ENCODE measurements at regions not wholly inside any gene's neighbourhood (a gene's known extent, or its start where the extent isn't known, plus 50 kb on each side); places are given as distances from the start of the nearest gene placed in this dataset.

DNA sequence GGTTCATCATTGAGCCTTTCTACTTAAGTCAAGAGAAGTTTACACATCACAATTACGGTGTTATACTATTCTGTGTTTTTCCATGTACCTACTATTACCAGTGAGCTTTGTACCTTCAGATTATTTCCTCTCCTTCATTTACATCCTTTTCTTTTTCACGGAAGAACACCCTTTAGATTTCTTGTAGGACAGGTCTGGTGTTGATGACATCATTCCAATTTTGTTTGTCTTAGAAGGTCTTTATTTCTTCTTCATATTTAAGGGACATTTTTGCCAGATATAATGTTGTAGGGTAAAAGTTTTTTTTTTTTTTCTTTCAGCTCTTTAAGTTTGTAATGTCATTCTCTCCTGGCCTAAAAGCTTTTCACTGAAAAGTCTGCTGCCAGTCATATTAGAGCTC lies 637.1 kb upstream of the RIOK2 start:
- ChIA-PET CTCF (no interaction called here), POLR2A (no interaction called here)

DNA sequence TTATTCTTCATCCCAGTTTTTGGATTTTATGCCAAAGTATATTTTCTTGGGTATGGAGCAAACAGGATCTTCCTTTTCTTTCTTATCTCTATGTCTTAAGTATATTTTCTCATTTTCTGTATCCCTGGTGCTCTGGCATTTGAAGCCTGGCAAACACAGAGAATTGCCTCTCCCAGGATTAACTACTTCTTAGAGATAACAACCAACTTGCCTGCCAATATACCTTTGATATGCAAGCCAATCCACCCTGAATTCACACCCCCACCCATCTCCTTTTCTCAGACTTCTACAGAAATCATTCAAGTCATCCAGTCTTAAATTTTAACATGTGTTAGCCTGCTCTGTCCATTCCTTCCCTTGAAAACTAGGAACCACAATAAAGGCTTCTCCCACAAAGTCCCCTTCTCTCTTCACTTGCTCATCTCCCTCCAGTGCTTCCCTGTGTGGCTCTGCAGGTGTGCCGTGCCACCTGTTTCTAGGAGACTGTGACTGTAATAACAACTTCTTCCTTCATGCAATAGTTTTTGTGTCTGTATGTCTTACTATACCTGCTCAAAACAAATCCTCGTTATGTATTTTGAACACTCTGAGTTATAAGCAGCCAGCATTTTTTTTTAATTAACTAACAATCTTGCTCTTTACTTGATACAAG lies 649.7 kb upstream of the RIOK2 start:
- ChIA-PET CTCF (no interaction called here), POLR2A (no interaction called here)

DNA sequence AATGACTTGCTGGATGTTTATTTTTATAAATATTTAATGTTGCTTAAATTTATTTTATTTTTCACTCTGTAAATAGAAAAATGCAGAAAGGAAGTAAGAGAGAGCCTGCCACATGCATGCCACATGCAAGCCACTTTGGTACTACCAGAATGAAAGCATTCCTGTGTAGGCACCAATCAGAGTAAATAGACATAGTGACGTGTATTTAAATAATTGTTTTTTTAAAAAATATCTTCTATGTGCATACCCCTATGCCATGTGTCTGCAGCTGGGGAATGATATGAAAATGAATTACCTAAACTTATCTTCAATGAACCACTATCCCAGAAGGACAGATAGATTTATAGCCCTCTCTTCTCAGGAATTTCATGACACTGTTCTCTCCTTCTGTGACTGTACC lies 651.5 kb upstream of the RIOK2 start:
- POLR2A ChIA-PET = no interaction called here
- CTCF ChIA-PET = no interaction called here

- ChIA-PET POLR2A (no interaction called here), CTCF (no interaction called here)
These were observed 652.1 kb upstream of the RIOK2 start for GRCh38 chr5:97835112-97835511.

GRCh38 chr5:97836816-97837215 lies 653.8 kb upstream of the RIOK2 start:
- ChIA-PET CTCF (no interaction called here), POLR2A (no interaction called here)

DNA sequence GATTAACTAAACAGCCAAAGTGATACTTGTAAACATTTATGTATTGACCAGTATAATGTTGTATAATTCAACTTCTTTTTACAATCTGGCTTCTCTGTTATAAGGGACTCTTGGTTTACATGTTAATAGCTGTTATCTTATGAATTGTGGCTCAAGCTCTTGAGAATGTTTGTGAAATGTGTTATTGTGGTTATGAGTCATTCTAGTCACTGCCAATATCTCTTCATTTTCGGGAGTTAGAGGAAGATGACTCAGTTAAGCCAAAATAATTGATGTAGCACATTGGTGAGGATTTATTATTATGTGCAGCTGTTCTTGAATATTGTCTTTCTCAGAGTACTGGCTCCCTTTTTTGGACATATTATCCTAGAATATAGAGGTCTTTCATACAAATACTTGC lies 655.2 kb upstream of the RIOK2 start:
- ChIA-PET POLR2A (no interaction called here), CTCF (no interaction called here)

- CTCF ChIA-PET = no interaction called here
These were observed 656.5 kb upstream of the RIOK2 start for GRCh38 chr5:97839341-97840086.

GRCh38 chr5:97840643-97841042 lies 657.6 kb upstream of the RIOK2 start:
- ChIA-PET POLR2A (no interaction called here), CTCF (no interaction called here)

More at GRCh38 chr5:97839341-97840086, 656.5 kb upstream of the RIOK2 start:
- POLR2A ChIA-PET = no interaction called here

- CTCF ChIA-PET = no interaction called here
- POLR2A ChIA-PET = no interaction called here
These were observed 659.6 kb upstream of the RIOK2 start for GRCh38 chr5:97842687-97843086.

DNA sequence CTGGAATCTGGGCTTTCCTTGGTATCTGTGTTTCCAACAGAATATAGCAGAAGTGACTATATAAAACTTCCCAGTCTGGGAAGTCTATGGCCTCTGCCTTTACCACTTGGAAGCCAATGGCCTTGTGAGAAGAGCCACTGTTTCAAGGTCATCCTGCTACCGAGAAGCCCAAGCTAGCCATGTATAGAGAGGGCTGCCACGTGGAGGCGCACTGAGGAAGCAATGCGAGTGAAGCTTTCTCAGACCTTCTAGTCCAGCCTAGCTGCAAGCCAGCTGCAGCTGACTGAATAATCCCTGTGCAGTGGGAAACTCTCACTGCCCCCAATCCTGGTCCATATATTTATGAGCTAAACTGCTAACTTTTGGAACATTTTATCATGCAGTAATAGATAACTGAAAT lies 661.8 kb upstream of the RIOK2 start:
- ChIA-PET CTCF (no interaction called here), POLR2A (no interaction called here)

DNA sequence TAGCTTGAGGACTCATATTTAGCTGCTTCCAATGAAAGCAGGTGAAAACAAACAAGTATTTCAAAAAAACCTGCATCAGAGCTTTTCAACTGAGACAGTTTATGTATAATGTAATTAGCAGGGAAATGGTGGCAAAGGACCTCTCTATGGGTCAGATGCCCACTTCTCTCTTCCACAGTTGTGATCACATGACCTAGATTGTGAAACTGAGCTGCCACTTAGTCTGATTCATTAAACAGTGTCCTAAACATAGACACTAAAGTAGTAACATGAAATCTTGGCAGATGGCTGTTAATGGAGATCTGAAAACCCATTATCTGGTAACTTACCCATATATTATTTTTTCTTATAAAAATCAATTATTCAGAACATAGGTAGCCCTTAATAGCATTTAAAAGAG lies 663.6 kb upstream of the RIOK2 start:
- ChIA-PET POLR2A (no interaction called here), CTCF (no interaction called here)

DNA sequence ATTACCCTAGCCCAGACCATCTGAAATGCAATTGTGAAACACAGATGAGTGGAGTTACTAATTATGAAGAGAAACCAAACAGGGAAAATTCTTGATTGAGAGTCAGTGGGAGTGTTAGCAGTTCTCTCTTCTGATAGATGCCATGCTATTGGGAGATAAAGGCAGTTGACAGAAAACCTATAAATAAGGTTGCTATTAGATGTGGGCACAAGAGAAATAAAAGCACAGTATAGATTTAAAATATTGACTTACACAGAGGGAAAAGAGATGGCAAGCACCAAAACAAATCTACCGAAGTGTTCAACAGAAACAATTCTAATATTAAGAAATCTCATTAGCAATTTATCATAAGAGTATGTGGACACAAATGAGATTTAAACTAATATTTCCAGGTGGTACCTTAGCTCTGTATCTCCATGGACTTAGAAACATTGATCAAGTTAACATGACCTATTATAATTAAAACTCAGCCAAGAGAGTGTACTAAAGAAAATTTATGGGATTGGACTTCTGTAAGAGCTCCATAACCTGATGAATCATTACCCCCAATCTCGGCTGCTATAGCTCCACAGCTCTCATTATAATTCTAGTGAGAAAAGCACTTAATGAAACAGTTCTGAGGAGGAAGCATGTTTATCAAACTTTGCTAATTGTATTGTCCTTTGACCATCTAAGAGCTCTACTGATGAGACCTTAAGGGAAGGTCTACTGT lies 665.0 kb upstream of the RIOK2 start:
- POLR2A ChIA-PET = no interaction called here
- CTCF ChIA-PET = no interaction called here

GRCh38 chr5:97851036-97851435 lies 668.0 kb upstream of the RIOK2 start:
- ChIA-PET POLR2A (no interaction called here), CTCF (no interaction called here)

DNA sequence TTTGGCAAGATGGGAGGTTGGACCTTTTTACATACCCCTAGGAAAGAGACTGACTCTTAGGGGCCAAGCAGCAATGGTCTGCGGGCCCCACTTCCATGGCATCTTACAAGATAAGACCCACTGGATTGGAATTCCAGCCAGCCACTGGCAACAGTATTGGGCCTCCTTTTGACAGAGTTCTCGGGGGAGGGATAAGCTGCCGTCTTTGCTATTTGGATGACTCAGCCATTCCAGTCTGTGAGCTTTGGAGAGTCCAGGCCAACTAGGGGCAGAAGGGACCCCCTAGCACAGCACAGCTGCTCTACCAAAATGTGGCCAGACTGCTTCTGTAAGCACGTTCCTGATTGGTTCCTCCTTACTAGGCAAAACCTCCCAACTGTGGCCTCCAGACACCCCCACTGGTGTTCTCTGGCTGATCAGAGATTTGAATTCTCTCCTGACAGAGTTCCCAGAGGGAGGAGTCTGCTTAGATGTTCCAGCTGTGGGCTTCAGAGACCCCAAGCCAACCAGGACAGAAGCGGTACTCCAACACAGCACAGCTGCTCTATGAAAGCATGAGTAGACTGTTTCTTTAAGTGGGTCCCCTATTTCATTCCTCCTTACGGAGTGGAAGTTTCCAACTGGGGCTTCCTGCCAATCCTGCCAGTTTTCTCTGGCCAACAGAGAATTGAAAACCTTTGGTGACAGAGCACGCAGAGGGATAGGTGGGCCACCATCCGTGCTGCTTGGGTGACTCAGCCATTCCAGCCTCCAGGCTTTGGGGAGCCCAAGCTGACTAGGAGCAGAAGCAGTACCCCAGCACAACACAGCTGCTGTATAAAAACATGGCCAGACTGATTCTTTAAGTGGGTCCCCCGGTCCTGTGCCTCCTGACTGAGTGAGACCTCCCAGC lies 672.1 kb upstream of the RIOK2 start:
- ChIA-PET POLR2A (no interaction called here), CTCF (no interaction called here)

DNA sequence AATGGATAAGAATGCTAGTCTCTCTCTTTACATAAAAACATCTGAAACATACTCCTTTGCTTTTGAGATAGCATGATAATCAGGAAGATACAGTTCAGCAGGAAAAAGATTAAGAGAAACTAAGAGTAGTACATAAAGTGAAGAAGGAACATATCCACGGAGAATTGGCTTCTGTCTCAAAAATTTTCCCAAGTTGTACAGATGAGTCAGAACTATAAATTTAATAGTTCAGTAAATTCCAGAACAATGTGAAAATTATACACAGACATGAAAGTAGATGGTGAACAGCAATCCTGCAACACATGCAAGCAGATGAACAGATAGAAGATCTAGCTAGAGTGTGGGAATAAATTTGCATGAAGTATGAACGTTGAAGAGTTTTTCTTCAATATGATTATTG lies 691.4 kb upstream of the RIOK2 start:
- POLR2A ChIA-PET = no interaction called here
- CTCF ChIA-PET = no interaction called here

DNA sequence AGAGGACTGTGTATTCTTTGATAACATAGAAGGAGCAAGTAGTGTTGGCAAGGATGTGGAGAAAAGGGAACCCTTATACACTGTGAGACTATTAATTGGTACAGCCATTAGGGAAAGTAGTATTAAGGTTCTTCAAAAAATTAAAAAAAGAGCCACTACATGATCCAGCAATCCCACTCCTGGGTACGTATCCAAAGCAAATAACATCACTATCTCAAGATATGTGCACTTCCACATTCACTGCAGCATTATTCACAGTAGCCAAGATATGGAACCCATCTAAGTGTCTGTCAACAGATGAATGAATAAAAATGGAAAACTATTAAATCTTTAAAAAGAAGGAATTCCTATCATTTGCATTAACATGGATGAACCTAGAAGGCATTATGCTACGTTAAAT lies 693.2 kb upstream of the RIOK2 start:
- ChIA-PET POLR2A (no interaction called here), CTCF (no interaction called here)

GRCh38 chr5:97877588-97877987 lies 694.5 kb upstream of the RIOK2 start:
- ChIA-PET CTCF (no interaction called here), POLR2A (no interaction called here)

- CTCF ChIA-PET = no interaction called here
- POLR2A ChIA-PET = no interaction called here
These were observed 705.4 kb upstream of the RIOK2 start for GRCh38 chr5:97888439-97888838.

DNA sequence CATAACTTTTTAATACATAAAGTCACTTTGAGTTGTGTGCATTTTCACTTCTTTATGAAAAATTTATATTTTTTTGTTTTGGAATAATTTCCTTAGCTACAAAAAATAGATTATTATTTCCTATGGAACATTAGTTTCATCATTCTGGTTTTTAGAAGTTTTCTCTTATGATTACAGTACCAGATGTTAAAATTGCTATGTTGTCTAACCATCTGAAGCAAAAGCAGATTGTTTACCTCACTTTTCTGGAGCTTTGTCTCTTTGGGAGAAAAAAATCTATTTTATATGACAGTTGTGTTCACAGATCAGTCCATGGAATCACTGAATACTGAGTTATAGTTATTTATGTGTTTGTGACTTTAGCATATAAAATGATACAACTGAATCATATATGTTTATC lies 708.9 kb upstream of the RIOK2 start:
- CTCF ChIA-PET = no interaction called here
- POLR2A ChIA-PET = no interaction called here

DNA sequence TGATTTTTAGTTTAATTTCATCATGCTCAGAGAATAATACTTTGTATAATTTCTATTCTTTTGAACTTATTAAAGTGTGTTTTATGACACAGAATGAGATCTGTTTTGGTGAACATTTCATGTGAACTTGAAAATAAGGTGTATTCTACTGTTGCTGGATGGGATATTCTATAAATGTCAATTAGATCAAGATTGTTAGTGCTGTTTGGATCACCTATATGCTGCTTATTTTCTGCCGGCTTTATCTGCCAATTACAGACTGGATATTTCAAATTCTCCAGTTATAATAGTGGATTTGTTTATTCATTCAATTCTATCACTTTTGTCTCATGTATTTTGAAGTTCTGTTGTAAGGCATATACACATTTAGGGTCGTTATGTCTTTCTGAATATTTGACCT lies 720.7 kb upstream of the RIOK2 start:
- ChIA-PET POLR2A (no interaction called here), CTCF (no interaction called here)

DNA sequence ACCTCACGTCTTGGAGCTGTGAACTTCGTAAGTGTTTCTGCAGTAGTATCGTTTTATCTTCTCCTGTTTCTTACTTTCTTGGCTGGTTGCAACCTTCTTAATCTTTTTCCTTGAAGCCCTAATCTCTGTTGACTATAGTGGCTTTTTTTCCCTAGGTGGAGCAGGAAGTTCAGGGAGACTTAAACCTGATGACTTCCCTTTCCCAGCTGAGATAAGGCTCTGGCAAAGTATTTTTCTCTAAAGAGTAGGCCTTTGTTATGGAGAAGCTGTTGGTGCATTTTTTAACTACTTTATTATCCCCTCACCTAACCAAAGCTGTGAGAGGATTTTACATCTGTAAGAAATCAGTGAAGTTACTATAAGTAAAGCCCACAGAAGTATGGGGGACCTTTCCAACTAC lies 723.1 kb upstream of the RIOK2 start:
- POLR2A ChIA-PET = no interaction called here

More for the DNA sequence above, 723.1 kb upstream of the RIOK2 start:
- CTCF ChIA-PET = no interaction called here

All from activated CD8-positive, alpha-beta memory T cell treated with anti-CD3 and anti-CD28 coated beads for 36 hours (primary cell).